MCF 10A (cell line): ENCODE measurements at regions not wholly inside any gene's neighbourhood (a gene's known extent, or its start where the extent isn't known, plus 50 kb on each side); places are given as distances from the start of the nearest gene placed in this dataset.

Source experiments
- BruUV-seq: library from RNA; stranded (reverse); fragments of 400-500 nt; replicated peaks from 2 replicates; lab custom pipeline; 2021; lab: Mats Ljungman, UMichigan
- CTCF ChIA-PET: fragments of 300-600 bp; sonication (Branson Sonifier 250); formaldehyde crosslinking; extraction: SDS; loops from one replicate; lab custom pipeline; 2021; ENCODE audit warnings: antibody characterized with exemption, inconsistent platforms; lab: Yijun Ruan, JAX
- POLR2A ChIA-PET: fragments of 300-600, 350-650 bp; sonication (Branson Sonifier 250); formaldehyde crosslinking; extraction: SDS; loops from one replicate; lab custom pipeline; 2020; ENCODE audit warnings: antibody characterized with exemption, inconsistent platforms; lab: Yijun Ruan, JAX
- DNase-seq: peaks from one replicate; pipeline ENCODE4 v3.0.0-alpha.2; 2018; ENCODE audit not compliant: unreplicated experiment
- H3K27ac Mint-ChIP-seq: one replicate; pipeline ENCODE4 v1.8.0; 2022; ENCODE audit warnings: mild to moderate bottlenecking, low read depth, mixed read lengths; ENCODE audit not compliant: unreplicated experiment
- H3K27me3 Mint-ChIP-seq: one replicate; pipeline ENCODE4 v1.8.0; 2022; ENCODE audit warnings: mixed read lengths; ENCODE audit not compliant: insufficient read depth, unreplicated experiment
- H3K36me3 Mint-ChIP-seq: one replicate; pipeline ENCODE4 v1.8.0; 2022; ENCODE audit warnings: mild to moderate bottlenecking, moderate library complexity, mixed read lengths; ENCODE audit not compliant: insufficient read depth, unreplicated experiment
- H3K4me1 Mint-ChIP-seq: one replicate; pipeline ENCODE4 v1.8.0; 2022; ENCODE audit warnings: mixed read lengths; ENCODE audit not compliant: insufficient read depth, unreplicated experiment
- H3K4me3 Mint-ChIP-seq: one replicate; pipeline ENCODE4 v1.8.0; 2022; ENCODE audit warnings: mild to moderate bottlenecking, moderate library complexity, mixed read lengths; ENCODE audit not compliant: unreplicated experiment
- H3K9me3 Mint-ChIP-seq: one replicate; pipeline ENCODE4 v1.8.0; 2022; ENCODE audit warnings: mixed read lengths; ENCODE audit not compliant: unreplicated experiment
- intact Hi-C: fragments of 100-400 bp; cut with micrococcal nuclease; formaldehyde crosslinking; loops from 2 replicates; pipeline ENCODE4 v1.14.1; 2022
- TF ChIP-seq, protein P1 (sequence below): fragments of 200-600 bp; IDR thresholded peaks from one replicate; pipeline ENCODE4 v1.8.0; 2022; ENCODE audit warnings: antibody characterized with exemption, mild to moderate bottlenecking; ENCODE audit not compliant: unreplicated experiment

DNA sequence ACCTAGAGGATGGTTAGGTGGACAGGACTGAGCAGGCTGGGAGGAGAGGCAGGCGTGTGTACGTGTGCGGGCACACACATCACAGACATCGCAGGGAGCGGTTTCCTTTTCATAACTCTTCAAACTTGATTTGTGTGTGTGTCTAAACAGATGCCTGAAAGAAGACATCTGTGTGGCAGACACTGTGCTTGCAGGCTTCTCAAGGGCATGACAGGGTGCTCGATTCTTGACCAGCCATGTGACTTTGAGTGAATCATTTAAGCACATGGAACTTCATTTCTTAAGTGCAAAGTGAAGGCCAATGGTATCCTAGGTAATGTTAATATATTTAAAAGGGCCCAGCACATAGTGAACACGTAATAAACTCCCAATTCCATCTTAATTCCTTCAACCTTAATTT lies 186.5 kb downstream of the SCP2D1 start:
- H3K27me3 Mint-ChIP-seq = no peaks in the 10 kb centered on the region
- ChIA-PET CTCF (no interaction called here), POLR2A (no interaction called here)
- no TSS peak for BruUV-seq
- peaks cover 37% of the 10 kb centered on the region for H3K9me3 Mint-ChIP-seq
- TF ChIP-seq, protein P1, sequence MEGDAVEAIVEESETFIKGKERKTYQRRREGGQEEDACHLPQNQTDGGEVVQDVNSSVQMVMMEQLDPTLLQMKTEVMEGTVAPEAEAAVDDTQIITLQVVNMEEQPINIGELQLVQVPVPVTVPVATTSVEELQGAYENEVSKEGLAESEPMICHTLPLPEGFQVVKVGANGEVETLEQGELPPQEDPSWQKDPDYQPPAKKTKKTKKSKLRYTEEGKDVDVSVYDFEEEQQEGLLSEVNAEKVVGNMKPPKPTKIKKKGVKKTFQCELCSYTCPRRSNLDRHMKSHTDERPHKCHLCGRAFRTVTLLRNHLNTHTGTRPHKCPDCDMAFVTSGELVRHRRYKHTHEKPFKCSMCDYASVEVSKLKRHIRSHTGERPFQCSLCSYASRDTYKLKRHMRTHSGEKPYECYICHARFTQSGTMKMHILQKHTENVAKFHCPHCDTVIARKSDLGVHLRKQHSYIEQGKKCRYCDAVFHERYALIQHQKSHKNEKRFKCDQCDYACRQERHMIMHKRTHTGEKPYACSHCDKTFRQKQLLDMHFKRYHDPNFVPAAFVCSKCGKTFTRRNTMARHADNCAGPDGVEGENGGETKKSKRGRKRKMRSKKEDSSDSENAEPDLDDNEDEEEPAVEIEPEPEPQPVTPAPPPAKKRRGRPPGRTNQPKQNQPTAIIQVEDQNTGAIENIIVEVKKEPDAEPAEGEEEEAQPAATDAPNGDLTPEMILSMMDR = no peak
- no peak overlapping the region for H3K27ac Mint-ChIP-seq
- H3K4me3 Mint-ChIP-seq = no peak overlapping the region
- no peaks in the 10 kb centered on the region for H3K4me1 Mint-ChIP-seq
- H3K36me3 Mint-ChIP-seq = no peaks in the 10 kb centered on the region
- DNase-seq = no peak
- intact Hi-C loops = no loop called here

DNA sequence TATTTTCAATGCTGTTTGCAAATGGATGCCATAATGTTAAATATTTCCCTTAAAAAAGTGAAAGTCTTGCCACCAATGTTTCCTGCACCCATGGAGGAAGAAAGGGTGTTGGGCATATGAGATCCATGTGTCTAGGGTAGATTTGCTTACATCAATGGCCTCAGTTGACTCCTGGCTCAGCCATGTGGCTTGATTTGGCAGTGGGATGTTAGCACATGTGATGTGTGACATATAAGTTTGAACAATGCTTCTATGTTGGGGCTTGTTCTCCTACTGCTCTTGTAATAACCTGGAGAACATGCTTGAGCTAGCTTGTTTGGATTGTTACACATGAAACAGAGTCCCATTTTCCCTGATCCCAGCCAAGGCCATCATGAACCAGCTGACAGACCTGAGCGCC lies 187.6 kb downstream of the SCP2D1 start:
- no peak for DNase-seq
- ChIA-PET CTCF (no interaction called here), POLR2A (no interaction called here)
- Mint-ChIP-seq H3K27me3 (no peaks in the 10 kb centered on the region), H3K4me3 (no peak overlapping the region), H3K36me3 (no peaks in the 10 kb centered on the region), H3K4me1 (no peaks in the 10 kb centered on the region), H3K9me3 (peaks cover 33% of the 10 kb centered on the region), H3K27ac (no peak overlapping the region)
- intact Hi-C loops = no loop called here
- BruUV-seq = no TSS peak
- TF ChIP-seq, protein P1 = no peak

DNA sequence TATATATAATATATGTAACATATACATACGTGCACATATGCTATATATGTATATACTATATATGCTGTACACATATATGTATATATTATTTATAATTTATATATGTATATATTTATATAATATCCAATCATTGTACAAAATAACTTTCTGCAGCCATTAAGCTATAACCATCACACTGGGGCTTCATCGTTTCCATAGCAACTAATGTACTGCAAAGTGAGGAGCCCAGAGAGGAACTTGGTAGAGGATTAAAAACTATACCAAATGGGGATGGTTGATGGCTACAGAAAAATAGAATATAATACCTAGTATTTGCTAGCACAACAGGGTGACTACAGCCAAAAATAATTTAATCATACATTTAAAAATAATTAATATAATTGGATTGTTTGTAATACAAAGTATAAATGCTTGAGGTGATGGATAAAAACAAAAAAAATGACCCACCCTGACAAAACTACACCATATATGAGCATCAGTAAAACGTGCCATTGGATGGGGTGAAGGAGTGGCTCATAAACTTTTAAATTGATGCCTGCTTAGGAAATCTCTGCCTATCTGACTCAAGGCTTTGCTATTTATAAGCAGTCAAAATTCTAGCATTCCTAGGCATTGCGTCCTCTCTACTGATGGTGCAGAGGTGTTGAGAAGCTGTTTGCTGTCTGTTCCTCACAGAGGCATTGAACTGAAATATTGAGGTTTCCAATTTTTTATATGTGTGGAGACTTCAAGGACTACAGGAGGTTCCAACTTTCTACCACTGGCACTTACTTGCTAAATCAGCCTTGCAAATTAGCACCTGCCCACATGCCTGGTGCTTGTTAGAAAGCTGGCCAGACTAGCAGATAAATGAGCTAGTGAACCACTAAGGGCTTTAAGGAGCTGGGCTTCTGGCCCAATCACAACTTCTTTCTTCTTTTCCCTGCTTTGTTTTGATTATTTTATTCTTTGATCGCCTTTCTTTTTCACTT lies 190.1 kb downstream of the SCP2D1 start:
- intact Hi-C loops = no loop called here
- CTCF ChIA-PET = no interaction called here
- POLR2A ChIA-PET = no interaction called here
- H3K27ac Mint-ChIP-seq = no peak overlapping the region
- no TSS peak for BruUV-seq
- H3K9me3 Mint-ChIP-seq = peaks cover 45% of the 10 kb centered on the region
- H3K4me1 Mint-ChIP-seq = no peaks in the 10 kb centered on the region
- no peaks in the 10 kb centered on the region for H3K27me3 Mint-ChIP-seq
- no peak overlapping the region for H3K4me3 Mint-ChIP-seq
- H3K36me3 Mint-ChIP-seq = no peaks in the 10 kb centered on the region
- TF ChIP-seq, protein P1 = no peak
- no peak for DNase-seq

DNA sequence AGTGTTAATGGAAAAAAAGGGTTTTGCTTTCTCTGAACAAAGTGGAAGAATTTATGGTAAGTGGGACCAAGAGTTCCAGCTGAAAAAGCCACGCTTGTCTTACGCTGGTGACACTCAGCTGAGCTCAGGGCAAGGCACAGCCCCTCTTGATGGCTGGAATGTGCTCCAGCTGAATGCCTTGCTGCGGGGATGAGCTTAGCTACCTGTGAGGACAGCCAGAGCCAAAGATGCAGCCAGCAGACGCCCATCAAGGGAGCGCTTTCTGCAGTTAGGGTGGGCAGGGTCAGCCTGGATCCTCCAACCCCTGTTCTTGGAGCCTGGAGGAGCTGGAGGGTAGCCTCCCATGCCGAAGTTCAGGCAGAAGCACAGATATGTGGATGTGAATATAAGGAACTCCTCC lies 191.4 kb downstream of the SCP2D1 start:
- Mint-ChIP-seq H3K9me3 (peaks cover 42% of the 10 kb centered on the region), H3K27ac (no peak overlapping the region), H3K4me3 (no peak overlapping the region), H3K4me1 (no peaks in the 10 kb centered on the region), H3K27me3 (no peaks in the 10 kb centered on the region), H3K36me3 (no peaks in the 10 kb centered on the region)
- POLR2A ChIA-PET = no interaction called here
- BruUV-seq = no TSS peak
- intact Hi-C loops = no loop called here
- no peak for DNase-seq
- TF ChIP-seq, protein P1 = no peak
- CTCF ChIA-PET = interaction anchor here (0.6 kb wide), 1 partner anchor 13 kb away, joined by 4 read pairs; no protein-coding TSS in a partner anchor
